ENCODE measurements at regions not wholly inside any gene's neighbourhood (a gene's known extent, or its start where the extent isn't known, plus 50 kb on each side); places are given as distances from the start of the nearest gene placed in this dataset.
"Not testable (repeated sequence)": the region's sequence is repeated elsewhere in the genome, so short reads cannot be mapped to it uniquely, and the experiment has no call there.

DNA sequence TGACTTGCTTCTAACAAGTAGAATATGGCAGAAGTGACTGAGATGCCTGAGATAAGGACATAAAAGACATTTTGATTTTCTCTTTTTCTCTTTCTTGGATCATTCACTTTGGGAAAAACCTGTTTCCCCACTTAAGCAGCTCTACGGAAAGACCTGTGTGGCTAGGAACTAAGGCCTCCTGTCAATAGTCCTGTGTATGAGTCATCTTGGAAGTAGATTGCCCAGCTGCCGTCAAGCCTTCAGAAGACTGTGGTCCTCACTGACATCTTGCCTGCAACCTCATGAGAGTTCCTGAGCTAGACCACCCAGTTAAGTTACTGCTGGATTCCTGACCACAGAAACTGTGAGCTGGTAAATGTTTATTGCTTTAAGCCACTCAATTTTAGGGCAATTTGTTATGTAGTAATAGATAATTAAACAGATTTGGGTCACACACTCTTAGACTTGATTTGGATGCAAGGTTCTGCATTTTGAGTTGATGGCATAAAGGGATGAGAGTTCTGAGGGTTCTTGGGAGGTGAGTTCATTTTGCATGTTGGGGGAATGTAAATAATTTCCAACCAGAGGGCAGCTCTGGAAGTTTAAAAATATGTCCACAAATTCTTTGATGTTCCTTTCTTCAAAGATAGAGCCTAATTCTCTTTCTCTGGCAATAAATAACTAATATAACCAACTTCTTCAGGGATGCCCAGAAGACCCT lies 229.2 kb downstream of the SQOR start:
- Mint-ChIP-seq H3K27me3 (ENCODE audit: low read depth in 3 of 3) (peaks cover 0 to 3% (median 2%) of the 10 kb centered on the region in 3 donors), H3K4me1 (no peaks in the 10 kb centered on the region), H3K9me3 (peaks cover 0 to 5% (median 2%) of the 10 kb centered on the region in 6 donors), H3K4me3 (no peak overlapping the region), H3K36me3 (no peaks in the 10 kb centered on the region), H3K27ac (no peak overlapping the region)
- no peak for DNase-seq

DNA sequence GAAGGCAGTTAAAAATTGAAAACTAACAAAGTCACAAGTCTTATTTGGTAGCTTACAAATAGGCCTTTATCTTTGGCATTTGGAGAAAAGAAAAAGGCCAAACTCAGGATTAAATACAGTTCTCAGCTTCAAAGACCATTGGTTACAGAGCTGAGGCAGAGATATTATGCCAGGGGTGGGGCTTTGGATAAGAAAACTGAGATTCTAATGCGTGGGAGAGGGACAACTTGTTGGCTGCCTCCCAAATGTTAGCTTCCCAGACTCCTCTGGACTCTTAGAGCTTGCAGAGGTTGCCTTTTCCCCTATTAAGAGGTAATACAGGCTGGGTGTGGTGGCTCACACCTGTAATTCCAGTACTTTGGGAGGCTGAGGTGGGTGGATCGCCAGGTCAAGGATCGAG lies 231.8 kb downstream of the SQOR start:
- no peak overlapping the region for H3K27ac Mint-ChIP-seq
- no peaks in the 10 kb centered on the region for H3K36me3 Mint-ChIP-seq
- peaks cover 0 to 2% (median 0%) of the 10 kb centered on the region in 3 donors for H3K27me3 Mint-ChIP-seq (ENCODE audit: low read depth in 3 of 3)
- peaks cover 0 to 5% (median 2%) of the 10 kb centered on the region in 6 donors for H3K9me3 Mint-ChIP-seq
- H3K4me1 Mint-ChIP-seq, result no peaks in the 10 kb centered on the region
- DNase-seq, result no peak
- H3K4me3 Mint-ChIP-seq, result no peak overlapping the region

DNA sequence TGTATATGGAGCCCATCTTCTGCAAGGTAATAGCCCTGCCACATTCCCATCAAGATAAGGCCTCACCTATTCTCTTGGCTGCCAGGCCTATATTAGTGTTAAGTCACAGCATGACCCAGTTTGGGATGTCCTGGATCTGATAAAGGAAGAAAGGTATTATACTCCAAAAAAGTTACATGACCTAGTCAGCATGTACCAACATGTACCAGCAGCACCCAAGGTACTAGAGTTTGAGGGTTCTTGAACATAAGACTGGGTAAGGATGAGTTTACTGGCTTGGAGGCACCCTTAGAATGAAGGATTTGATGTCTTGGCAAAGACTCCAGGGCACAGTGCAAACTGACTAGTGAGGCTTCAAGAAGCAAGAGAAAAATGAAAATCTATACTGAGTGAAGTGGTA lies 232.5 kb downstream of the SQOR start:
- no peak overlapping the region for H3K4me3 Mint-ChIP-seq
- H3K27me3 Mint-ChIP-seq (ENCODE audit: low read depth in 3 of 3), result peaks cover 0 to 2% (median 0%) of the 10 kb centered on the region in 3 donors
- DNase-seq, result no peak
- H3K9me3 Mint-ChIP-seq, result peaks cover 0 to 9% (median 3%) of the 10 kb centered on the region in 6 donors
- no peaks in the 10 kb centered on the region for H3K4me1 Mint-ChIP-seq
- no peaks in the 10 kb centered on the region for H3K36me3 Mint-ChIP-seq
- H3K27ac Mint-ChIP-seq, result no peak overlapping the region

DNA sequence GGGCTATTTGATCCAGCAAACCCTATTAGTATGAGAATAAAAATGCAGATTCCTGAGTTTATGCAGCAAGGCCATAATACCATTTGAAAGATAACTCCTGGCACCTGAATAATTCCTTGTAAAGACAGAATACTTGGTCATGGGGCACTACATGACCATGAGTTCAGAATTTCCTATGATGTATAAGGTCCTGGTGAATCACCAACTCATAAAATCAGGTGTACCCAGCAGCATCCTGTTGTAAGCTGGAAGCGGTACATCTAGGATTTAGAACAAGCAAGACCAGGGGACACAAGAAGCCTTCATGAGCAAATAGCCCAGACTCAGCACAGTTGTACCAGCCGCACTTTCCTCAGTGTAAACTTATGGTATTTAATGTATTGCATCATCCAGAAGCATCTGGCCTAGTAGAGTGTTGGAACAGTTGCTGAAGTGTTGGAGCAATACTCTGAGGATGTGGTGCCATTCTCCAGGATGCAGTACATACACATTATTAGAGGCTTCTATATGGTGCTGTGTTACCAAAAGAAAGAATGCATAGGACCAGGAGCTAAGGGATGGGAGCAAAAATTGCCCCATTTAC lies 233.4 kb downstream of the SQOR start:
- Mint-ChIP-seq H3K9me3 (peaks cover 0 to 12% (median 4%) of the 10 kb centered on the region in 6 donors), H3K4me1 (no peaks in the 10 kb centered on the region), H3K4me3 (no peak overlapping the region), H3K27ac (no peak overlapping the region), H3K27me3 (ENCODE audit: low read depth in 3 of 3) (peaks cover 0 to 2% (median 0%) of the 10 kb centered on the region in 3 donors), H3K36me3 (no peaks in the 10 kb centered on the region)
- DNase-seq, result no peak

DNA sequence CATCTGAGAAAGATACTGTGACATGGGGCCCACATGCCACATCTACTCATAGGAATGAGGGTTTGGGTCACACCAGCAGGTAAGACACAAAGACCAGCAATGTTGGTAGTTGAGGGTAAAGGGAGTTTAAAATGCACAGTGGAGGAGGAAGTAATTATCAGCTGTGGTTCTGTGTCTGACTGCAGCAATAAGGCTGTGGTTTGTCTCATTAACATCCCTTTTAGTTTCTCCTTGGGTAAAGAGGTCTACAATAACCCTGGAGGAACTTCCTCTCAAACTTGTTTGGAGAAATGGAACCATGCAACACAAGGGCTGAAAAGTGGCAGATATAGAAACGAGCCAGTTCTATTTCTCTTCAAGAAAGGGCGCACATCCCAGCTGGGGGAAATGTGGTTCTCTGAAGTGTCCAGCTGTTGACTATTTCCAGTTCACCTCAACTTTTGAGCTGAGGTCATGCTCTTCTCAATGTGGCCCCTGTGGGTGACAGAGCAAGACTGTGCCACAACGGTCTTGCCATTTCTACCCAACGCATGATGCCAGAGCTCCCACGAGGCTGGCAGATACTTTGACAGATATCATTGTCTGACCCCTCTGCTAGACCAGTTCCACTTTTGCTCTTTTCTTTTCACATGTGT lies 234.3 kb downstream of the SQOR start:
- no peak overlapping the region for H3K4me3 Mint-ChIP-seq
- H3K9me3 Mint-ChIP-seq, result peaks cover 0 to 12% (median 3%) of the 10 kb centered on the region in 6 donors
- H3K4me1 Mint-ChIP-seq, result no peaks in the 10 kb centered on the region
- peaks cover 0 to 2% (median 0%) of the 10 kb centered on the region in 3 donors for H3K27me3 Mint-ChIP-seq (ENCODE audit: low read depth in 3 of 3)
- H3K27ac Mint-ChIP-seq, result no peak overlapping the region
- no peak for DNase-seq
- H3K36me3 Mint-ChIP-seq, result no peaks in the 10 kb centered on the region

DNA sequence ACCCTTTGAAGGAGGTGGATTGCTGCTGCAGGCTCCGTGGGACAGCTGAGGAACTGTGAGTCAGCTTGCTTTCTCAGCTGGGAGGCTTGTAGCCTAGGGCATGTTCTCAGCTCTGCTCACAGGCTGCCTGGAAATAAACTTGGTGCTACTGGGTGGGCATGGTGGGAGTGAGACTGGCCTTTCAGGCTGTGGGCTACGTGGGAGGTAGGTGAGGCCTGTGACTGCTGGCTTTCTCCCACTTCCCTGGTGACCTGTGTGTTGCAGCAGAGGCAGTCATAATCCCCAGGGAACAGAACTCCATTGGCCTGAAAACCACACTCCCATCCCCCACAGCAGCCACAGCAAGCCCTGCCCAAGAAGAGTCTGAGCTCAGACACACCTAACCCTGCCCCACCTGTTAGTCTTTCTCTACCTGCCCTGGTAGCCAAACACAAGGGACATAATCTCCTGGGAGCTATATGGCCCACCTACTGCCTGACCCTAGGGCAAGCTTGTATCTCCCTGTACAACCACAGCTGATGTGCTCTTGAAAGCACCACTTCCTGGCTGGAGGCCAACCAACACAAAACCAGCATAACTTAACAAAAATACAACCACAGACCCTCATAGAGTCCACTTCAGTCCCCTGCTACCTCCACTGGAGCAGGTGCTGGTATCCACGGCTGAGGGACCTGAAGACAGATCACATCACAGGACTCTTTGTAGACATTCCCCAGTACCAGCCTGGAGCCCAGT lies 236.5 kb downstream of the SQOR start:
- no peak overlapping the region for H3K27ac Mint-ChIP-seq
- H3K4me1 Mint-ChIP-seq, result no peaks in the 10 kb centered on the region
- no peaks in the 10 kb centered on the region for H3K36me3 Mint-ChIP-seq
- no peak overlapping the region for H3K4me3 Mint-ChIP-seq
- peaks cover 0 to 2% (median 0%) of the 10 kb centered on the region in 3 donors for H3K27me3 Mint-ChIP-seq (ENCODE audit: low read depth in 3 of 3)
- peaks cover 3 to 12% (median 5%) of the 10 kb centered on the region in 6 donors for H3K9me3 Mint-ChIP-seq
- no peak for DNase-seq

DNA sequence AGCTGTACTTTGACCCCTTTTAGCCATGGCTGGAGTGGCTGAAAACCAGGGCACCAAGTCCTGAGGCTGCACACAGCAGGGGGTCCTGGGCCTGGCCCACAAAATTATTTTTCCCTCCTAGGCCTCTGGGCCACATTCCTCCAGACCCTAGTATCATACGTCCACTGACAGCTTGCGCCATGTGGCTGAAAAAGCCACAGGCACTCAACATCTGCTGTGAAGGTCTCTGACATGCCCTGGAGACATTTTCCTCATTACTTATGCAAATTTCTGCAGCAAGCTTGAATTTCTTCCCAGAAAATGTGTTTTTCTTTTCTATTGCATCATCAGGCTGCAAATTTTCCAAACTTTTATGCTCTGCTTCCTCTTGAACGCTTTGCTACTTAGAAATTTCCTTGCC lies 239.0 kb downstream of the SQOR start:
- H3K27me3 Mint-ChIP-seq (ENCODE audit: low read depth in 3 of 3), result peaks cover 0 to 3% (median 0%) of the 10 kb centered on the region in 3 donors
- H3K4me3 Mint-ChIP-seq, result no peak overlapping the region
- peaks cover 3 to 12% (median 5%) of the 10 kb centered on the region in 6 donors for H3K9me3 Mint-ChIP-seq
- H3K4me1 Mint-ChIP-seq, result no peaks in the 10 kb centered on the region
- DNase-seq, result no peak
- no peaks in the 10 kb centered on the region for H3K36me3 Mint-ChIP-seq
- no peak overlapping the region for H3K27ac Mint-ChIP-seq

DNA sequence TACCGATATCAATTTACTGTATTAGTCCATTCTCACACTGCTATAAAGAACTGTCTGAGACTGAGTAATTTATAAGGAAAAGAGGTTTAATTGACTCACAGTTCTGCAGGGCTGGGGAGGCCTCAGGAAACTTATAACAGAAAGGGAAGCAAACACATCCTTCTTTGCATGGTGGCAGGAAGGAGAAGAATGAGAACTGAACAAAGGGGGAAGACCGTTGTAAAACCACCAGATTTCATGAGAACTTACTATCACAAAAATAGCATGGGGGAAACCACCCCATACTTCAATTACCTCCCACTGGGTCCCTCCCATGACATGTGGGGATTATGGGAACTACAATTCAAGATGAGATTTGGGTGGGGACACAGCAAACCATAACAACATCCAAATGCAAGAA lies 239.7 kb downstream of the SQOR start:
- not testable (repeated sequence) for H3K4me3 Mint-ChIP-seq; DNase-seq; H3K36me3 Mint-ChIP-seq; H3K27me3 Mint-ChIP-seq (ENCODE audit: low read depth in 3 of 3); H3K27ac Mint-ChIP-seq; H3K4me1 Mint-ChIP-seq
- H3K9me3 Mint-ChIP-seq, result peaks cover 3 to 12% (median 5%) of the 10 kb centered on the region in 6 donors

DNA sequence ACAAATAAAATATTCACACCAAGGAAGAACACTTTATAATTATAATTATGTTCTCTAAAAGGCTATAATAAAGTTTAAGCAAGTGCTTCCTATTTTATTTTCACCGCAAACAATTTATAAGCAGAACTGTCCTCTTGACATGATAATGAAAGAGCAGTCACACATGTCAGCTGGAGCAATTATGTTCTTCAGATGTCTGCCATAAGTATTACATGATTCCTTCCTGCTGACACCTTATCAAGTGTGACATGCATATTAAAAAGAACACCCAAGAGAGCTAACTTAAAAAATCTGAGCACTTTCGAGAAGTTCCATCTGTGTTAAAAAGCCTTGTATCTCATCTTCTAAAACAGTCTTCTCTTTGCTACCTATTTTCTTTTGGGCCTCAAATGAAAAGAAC lies 249.5 kb downstream of the SQOR start:
- H3K4me1 Mint-ChIP-seq, result no peaks in the 10 kb centered on the region

DNA sequence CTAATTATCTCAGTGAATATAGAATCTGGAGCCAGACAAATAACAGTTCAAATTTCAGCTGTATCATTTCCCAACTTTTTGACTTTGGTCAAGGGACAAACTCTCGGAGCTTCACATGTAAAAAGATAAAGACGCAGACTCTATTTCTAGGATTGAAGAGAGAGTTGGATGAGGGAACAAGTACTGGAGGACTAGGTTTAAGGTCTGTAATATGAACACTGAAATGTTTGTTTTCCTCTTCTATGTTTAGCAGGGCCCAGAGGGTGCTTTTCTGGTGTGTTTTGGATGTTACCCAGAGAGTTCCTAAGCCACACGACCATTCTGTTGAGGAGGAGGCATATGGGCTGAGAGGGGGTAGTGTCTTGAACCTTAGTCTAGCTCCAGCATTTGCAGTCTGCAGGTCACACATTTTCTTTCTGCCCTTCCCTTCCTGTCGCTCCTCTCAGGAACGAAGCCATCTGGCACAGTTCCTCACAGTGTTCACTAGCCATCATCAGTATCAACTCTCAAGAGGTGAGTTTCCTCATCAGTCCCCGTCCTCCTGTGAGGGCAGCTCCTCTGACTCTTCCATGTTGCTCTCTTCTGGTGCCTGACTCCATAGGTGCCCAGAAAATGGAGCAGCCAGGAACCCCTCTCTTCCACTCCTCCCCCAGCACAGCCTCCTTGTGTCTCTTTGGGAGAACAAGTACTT lies 250.1 kb downstream of the SQOR start:
- Mint-ChIP-seq H3K27me3 (ENCODE audit: low read depth in 3 of 3) (peaks cover 0 to 6% (median 0%) of the 10 kb centered on the region in 3 donors), H3K4me3 (no peak overlapping the region), H3K4me1 (no peaks in the 10 kb centered on the region), H3K27ac (no peak overlapping the region), H3K9me3 (peaks cover 0 to 6% (median under 1%) of the 10 kb centered on the region in 6 donors), H3K36me3 (no peaks in the 10 kb centered on the region)
- DNase-seq, result no peak

More for the DNA sequence above, 249.5 kb downstream of the SQOR start:
- H3K36me3 Mint-ChIP-seq, result no peaks in the 10 kb centered on the region
- no peak overlapping the region for H3K27ac Mint-ChIP-seq
- no peak for DNase-seq
- H3K9me3 Mint-ChIP-seq, result peaks cover 0 to 6% (median under 1%) of the 10 kb centered on the region in 6 donors
- H3K27me3 Mint-ChIP-seq (ENCODE audit: low read depth in 3 of 3), result peaks cover 0 to 6% (median 0%) of the 10 kb centered on the region in 3 donors
- H3K4me3 Mint-ChIP-seq, result no peak overlapping the region

DNA sequence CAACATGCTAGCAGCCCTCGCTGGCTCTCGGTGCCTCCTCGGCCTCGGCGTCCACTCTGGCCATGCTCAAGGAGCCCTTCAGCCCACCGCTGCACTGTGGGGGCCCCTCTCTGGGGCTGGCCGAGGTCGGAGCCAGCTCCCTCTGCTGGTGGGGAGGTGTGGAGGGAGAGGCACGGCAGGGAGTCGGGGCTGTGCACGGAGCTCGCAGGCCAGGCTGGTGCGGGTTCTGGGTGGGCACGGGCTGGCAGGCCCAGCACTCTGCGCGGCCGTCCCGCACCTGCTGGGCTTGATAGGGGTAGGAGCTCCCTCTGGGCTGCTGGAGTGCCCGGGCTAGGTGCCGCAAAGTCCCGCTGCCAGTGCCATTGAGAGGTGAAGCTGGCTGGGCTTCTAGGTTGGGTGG lies 251.0 kb downstream of the SQOR start:
- no peak for DNase-seq
- H3K27ac Mint-ChIP-seq, result no peak overlapping the region
- H3K9me3 Mint-ChIP-seq, result peaks cover 0 to 6% (median under 1%) of the 10 kb centered on the region in 6 donors
- H3K4me3 Mint-ChIP-seq, result no peak overlapping the region
- H3K4me1 Mint-ChIP-seq, result no peaks in the 10 kb centered on the region
- peaks cover 0 to 2% (median 0%) of the 10 kb centered on the region in 3 donors for H3K27me3 Mint-ChIP-seq (ENCODE audit: low read depth in 3 of 3)
- no peaks in the 10 kb centered on the region for H3K36me3 Mint-ChIP-seq

DNA sequence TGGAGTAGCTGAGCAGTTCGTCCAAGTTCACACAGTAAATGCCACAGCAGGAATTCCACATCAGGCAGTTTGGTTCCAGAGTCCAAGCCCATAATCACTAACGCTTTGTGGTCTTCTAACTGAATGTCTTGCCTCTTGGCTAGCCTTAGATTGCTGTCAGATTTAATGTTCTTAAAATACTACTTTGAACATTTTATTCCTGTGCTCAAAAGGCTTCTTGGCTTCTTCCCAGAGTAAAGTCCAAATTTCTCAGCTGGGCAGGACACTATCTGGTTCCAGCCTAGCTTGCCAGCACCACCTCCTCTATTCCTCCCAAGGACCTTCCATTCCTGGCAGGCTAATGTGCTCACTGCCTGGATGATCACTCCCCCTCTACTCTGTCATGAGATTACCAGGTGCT lies 256.9 kb downstream of the SQOR start:
- no peak for DNase-seq
- H3K27me3 Mint-ChIP-seq (ENCODE audit: low read depth in 3 of 3), result peaks cover 0 to 5% (median 1%) of the 10 kb centered on the region in 3 donors
- no peak overlapping the region for H3K27ac Mint-ChIP-seq
- peaks cover 0 to 4% (median 2%) of the 10 kb centered on the region in 6 donors for H3K9me3 Mint-ChIP-seq
- H3K36me3 Mint-ChIP-seq, result no peaks in the 10 kb centered on the region
- no peaks in the 10 kb centered on the region for H3K4me1 Mint-ChIP-seq
- H3K4me3 Mint-ChIP-seq, result no peak overlapping the region

DNA sequence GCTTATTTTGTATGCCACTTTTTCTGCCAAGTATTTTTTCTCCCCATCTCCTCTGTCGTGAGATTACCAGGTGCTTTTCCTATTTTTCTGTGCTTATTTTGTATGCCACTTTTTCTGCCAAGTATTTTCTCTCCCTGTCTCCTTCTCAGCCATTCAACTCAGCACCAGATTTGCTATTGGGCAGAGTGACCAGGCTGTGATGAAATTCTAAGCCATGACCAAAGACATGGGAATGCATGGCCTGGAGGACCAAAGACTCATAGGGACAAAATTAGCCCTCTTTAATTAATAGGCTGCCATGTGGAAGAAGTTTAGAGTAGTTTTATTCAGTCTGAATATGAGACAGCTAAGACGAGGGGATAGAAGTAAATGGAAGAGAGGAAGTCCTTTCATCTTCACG lies 257.4 kb downstream of the SQOR start:
- H3K36me3 Mint-ChIP-seq, result no peaks in the 10 kb centered on the region
- no peak overlapping the region for H3K4me3 Mint-ChIP-seq
- peaks cover 0 to 4% (median 0%) of the 10 kb centered on the region in 6 donors for H3K9me3 Mint-ChIP-seq
- DNase-seq, result no peak
- H3K4me1 Mint-ChIP-seq, result no peaks in the 10 kb centered on the region
- H3K27ac Mint-ChIP-seq, result no peak overlapping the region
- H3K27me3 Mint-ChIP-seq (ENCODE audit: low read depth in 3 of 3), result peaks cover 0 to 5% (median 1%) of the 10 kb centered on the region in 3 donors
